SK-N-SH treated with all-trans-retinoic acid at 6 μM for 48 hours (cell line): ENCODE measurements at regions not wholly inside any gene's neighbourhood (a gene's known extent, or its start where the extent isn't known, plus 50 kb on each side); places are given as distances from the start of the nearest gene placed in this dataset.

Experiments
- ATAC-seq: fragments of 200-7000 bp; cut with Tn5 transposase; 3 replicates; pipeline ENCODE4 v1.9.1; 2020; ENCODE audit warnings: mild to moderate bottlenecking, moderate library complexity
- ARNTL ChIP-seq: fragments of 450-650 bp; formaldehyde crosslinking; IDR thresholded peaks from 2 replicates; pipeline ENCODE4 v1.5.0; 2020; ENCODE audit warnings: low read depth, mild to moderate bottlenecking, moderate library complexity, borderline replicate concordance
- BACH2 ChIP-seq: fragments of 250-450 bp; sonication (Bioruptor Pico); IDR thresholded peaks from 2 replicates; pipeline ENCODE4 v1.9.0; 2021; ENCODE audit warnings: mild to moderate bottlenecking, borderline replicate concordance
- CREB5 ChIP-seq: fragments of 250-450 bp; sonication (Bioruptor Pico); IDR thresholded peaks from 2 replicates; pipeline ENCODE4 v1.5.1; 2020; ENCODE audit warnings: low read depth, mild to moderate bottlenecking, moderate library complexity
- CSDC2 ChIP-seq: fragments of 250-450 bp; sonication (Bioruptor Pico); IDR thresholded peaks from 2 replicates; pipeline ENCODE4 v1.5.0; 2020; ENCODE audit warnings: mild to moderate bottlenecking, moderate library complexity
- CSRNP3 ChIP-seq: fragments of 250-450 bp; sonication (Bioruptor Pico); IDR thresholded peaks from 2 replicates; pipeline ENCODE4 v1.5.1; 2021; ENCODE audit warnings: mild to moderate bottlenecking, moderate library complexity
- ESRRG ChIP-seq: fragments of 250-450 bp; sonication (Bioruptor Pico); IDR thresholded peaks from 2 replicates; pipeline ENCODE4 v1.6.1; 2021; ENCODE audit warnings: mild to moderate bottlenecking
- GLIS3 ChIP-seq: fragments of 250-450 bp; sonication (Bioruptor Pico); IDR thresholded peaks from 2 replicates; pipeline ENCODE4 v1.5.0; 2020; ENCODE audit warnings: mild to moderate bottlenecking, moderate library complexity
- ISL1 ChIP-seq: fragments of 250-450 bp; sonication (Bioruptor Pico); IDR thresholded peaks from 2 replicates; pipeline ENCODE4 v2.1.2; 2022; ENCODE audit warnings: mild to moderate bottlenecking, moderate library complexity
- OSR1 ChIP-seq: fragments of 250-450 bp; sonication (Bioruptor Pico); IDR thresholded peaks from 2 replicates; pipeline ENCODE4 v1.8.0; 2022; ENCODE audit warnings: moderate library complexity, mild to moderate bottlenecking, inconsistent platforms
- RARB ChIP-seq: fragments of 250-450 bp; sonication (Bioruptor Pico); IDR thresholded peaks from 2 replicates; pipeline ENCODE4 v1.8.0; 2021; ENCODE audit warnings: mild to moderate bottlenecking, moderate library complexity
- TCF4 ChIP-seq: fragments of 250-450 bp; sonication (Bioruptor Pico); IDR thresholded peaks from 2 replicates; pipeline ENCODE4 v1.8.0; 2021; ENCODE audit warnings: mild to moderate bottlenecking, moderate library complexity, borderline replicate concordance
- TOX ChIP-seq: fragments of 250-450 bp; sonication (Bioruptor Pico); IDR thresholded peaks from 2 replicates; pipeline ENCODE4 v1.8.0; 2021; ENCODE audit warnings: mild to moderate bottlenecking, moderate library complexity, borderline replicate concordance
- ZC3H10 ChIP-seq: fragments of 250-450 bp; sonication (Bioruptor Pico); IDR thresholded peaks from 2 replicates; pipeline ENCODE4 v1.5.1; 2021; ENCODE audit warnings: mild to moderate bottlenecking, moderate library complexity
- ZFP3 ChIP-seq: fragments of 250-450 bp; sonication (Bioruptor Pico); IDR thresholded peaks from 2 replicates; pipeline ENCODE4 v1.5.0; 2020; ENCODE audit warnings: mild to moderate bottlenecking, moderate library complexity
- ZFP30 ChIP-seq: fragments of 450-650 bp; formaldehyde crosslinking; IDR thresholded peaks from 2 replicates; pipeline ENCODE4 v1.5.0; 2022; ENCODE audit warnings: mild to moderate bottlenecking, moderate library complexity
- ZNF565 ChIP-seq: fragments of 450-650 bp; formaldehyde crosslinking; conservative IDR thresholded peaks from 2 replicates; pipeline ENCODE4 v1.5.0; 2020; ENCODE audit warnings: low read depth, mild to moderate bottlenecking, moderate library complexity
- ZNF70 ChIP-seq: fragments of 450-650 bp; formaldehyde crosslinking; IDR thresholded peaks from 2 replicates; pipeline ENCODE4 v1.5.0; 2020; ENCODE audit warnings: mild to moderate bottlenecking, moderate library complexity
- ZNF8 ChIP-seq: fragments of 450-650 bp; formaldehyde crosslinking; IDR thresholded peaks from 2 replicates; pipeline ENCODE4 v1.5.0; 2020; ENCODE audit warnings: mild to moderate bottlenecking, moderate library complexity
- TF ChIP-seq, protein P1 (sequence below): fragments of 250-450 bp; sonication (Bioruptor Pico); IDR thresholded peaks from 2 replicates; pipeline ENCODE4 v1.5.0; 2020; ENCODE audit warnings: mild to moderate bottlenecking, moderate library complexity
- TF ChIP-seq, protein P2 (sequence below): fragments of 250-450 bp; sonication (Bioruptor Pico); IDR thresholded peaks from 2 replicates; pipeline ENCODE4 v1.8.0; 2020; ENCODE audit warnings: mild to moderate bottlenecking, moderate library complexity, borderline replicate concordance

DNA sequence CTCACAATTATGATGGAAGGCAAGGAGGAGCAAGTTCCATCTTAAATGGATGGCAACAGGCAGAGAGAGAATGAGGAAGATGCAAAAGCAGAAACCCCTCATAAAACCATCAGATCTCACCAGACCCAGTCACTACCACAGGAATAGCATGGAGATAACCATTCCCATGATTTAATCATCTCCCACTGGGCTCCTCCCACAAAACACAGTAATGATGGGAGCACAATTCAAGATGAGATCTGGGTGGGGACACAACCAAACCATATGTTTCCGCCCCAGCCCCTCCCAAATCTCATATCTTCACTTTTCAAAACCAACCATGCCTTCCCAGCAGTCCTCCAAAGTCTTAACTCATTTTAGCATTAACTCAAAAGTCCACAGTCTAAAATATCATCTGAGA is 304.0 kb downstream of the TUSC1 start:
- TF ChIP-seq ZNF8 (CRISPR knock-in tag): no peak
- no peak for TF ChIP-seq ZFP3 (CRISPR knock-in tag)
- TF ChIP-seq ISL1 (CRISPR knock-in tag): no peak
- TF ChIP-seq, protein P1, sequence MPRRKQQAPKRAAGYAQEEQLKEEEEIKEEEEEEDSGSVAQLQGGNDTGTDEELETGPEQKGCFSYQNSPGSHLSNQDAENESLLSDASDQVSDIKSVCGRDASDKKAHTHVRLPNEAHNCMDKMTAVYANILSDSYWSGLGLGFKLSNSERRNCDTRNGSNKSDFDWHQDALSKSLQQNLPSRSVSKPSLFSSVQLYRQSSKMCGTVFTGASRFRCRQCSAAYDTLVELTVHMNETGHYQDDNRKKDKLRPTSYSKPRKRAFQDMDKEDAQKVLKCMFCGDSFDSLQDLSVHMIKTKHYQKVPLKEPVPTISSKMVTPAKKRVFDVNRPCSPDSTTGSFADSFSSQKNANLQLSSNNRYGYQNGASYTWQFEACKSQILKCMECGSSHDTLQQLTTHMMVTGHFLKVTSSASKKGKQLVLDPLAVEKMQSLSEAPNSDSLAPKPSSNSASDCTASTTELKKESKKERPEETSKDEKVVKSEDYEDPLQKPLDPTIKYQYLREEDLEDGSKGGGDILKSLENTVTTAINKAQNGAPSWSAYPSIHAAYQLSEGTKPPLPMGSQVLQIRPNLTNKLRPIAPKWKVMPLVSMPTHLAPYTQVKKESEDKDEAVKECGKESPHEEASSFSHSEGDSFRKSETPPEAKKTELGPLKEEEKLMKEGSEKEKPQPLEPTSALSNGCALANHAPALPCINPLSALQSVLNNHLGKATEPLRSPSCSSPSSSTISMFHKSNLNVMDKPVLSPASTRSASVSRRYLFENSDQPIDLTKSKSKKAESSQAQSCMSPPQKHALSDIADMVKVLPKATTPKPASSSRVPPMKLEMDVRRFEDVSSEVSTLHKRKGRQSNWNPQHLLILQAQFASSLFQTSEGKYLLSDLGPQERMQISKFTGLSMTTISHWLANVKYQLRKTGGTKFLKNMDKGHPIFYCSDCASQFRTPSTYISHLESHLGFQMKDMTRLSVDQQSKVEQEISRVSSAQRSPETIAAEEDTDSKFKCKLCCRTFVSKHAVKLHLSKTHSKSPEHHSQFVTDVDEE (CRISPR knock-in tag): no peak
- no peak for TF ChIP-seq CREB5 (CRISPR knock-in tag)
- TF ChIP-seq GLIS3 (CRISPR knock-in tag): no peak
- no peak for TF ChIP-seq ZFP30 (CRISPR knock-in tag)
- TF ChIP-seq ESRRG (CRISPR knock-in tag): no peak
- TF ChIP-seq CSDC2 (CRISPR knock-in tag): no peak
- TF ChIP-seq BACH2 (CRISPR knock-in tag): no peak
- no peak for TF ChIP-seq RARB
- TF ChIP-seq, protein P2, sequence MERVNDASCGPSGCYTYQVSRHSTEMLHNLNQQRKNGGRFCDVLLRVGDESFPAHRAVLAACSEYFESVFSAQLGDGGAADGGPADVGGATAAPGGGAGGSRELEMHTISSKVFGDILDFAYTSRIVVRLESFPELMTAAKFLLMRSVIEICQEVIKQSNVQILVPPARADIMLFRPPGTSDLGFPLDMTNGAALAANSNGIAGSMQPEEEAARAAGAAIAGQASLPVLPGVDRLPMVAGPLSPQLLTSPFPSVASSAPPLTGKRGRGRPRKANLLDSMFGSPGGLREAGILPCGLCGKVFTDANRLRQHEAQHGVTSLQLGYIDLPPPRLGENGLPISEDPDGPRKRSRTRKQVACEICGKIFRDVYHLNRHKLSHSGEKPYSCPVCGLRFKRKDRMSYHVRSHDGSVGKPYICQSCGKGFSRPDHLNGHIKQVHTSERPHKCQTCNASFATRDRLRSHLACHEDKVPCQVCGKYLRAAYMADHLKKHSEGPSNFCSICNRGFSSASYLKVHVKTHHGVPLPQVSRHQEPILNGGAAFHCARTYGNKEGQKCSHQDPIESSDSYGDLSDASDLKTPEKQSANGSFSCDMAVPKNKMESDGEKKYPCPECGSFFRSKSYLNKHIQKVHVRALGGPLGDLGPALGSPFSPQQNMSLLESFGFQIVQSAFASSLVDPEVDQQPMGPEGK (CRISPR knock-in tag): no peak

GRCh38 chr9:25366906-25367305 is 311.3 kb downstream of the TUSC1 start:
- no peak for ATAC-seq

More for the DNA sequence above, 304.0 kb downstream of the TUSC1 start:
- no peak for ATAC-seq

GRCh38 chr9:25353783-25354182 is 324.5 kb downstream of the TUSC1 start:
- no peak for TF ChIP-seq GLIS3 (CRISPR knock-in tag)
- no peak for TF ChIP-seq ZNF70 (CRISPR knock-in tag)
- no peak for TF ChIP-seq CSRNP3 (CRISPR knock-in tag)
- TF ChIP-seq OSR1: no peak
- no peak for TF ChIP-seq ZFP3 (CRISPR knock-in tag)
- TF ChIP-seq ARNTL (CRISPR knock-in tag): no peak
- no peak for TF ChIP-seq CREB5 (CRISPR knock-in tag)
- TF ChIP-seq ZNF8 (CRISPR knock-in tag): no peak
- no peak for TF ChIP-seq BACH2 (CRISPR knock-in tag)
- TF ChIP-seq TCF4 (CRISPR knock-in tag): no peak
- TF ChIP-seq, all 23 proteins: peak for 0

More at GRCh38 chr9:25366906-25367305, 311.3 kb downstream of the TUSC1 start:
- TF ChIP-seq ZFP30 (CRISPR knock-in tag) (no peak), CSRNP3 (CRISPR knock-in tag) (no peak), BACH2 (CRISPR knock-in tag) (no peak), ZNF565 (CRISPR knock-in tag) (no peak), ZNF8 (CRISPR knock-in tag) (no peak), ZFP3 (CRISPR knock-in tag) (no peak), CSDC2 (CRISPR knock-in tag) (no peak), OSR1 (no peak), ISL1 (CRISPR knock-in tag) (no peak), TOX (CRISPR knock-in tag) (no peak), ZC3H10 (CRISPR knock-in tag) (no peak), ARNTL (CRISPR knock-in tag) (no peak), RARB (no peak)
- TF ChIP-seq, protein P2 (CRISPR knock-in tag): no peak

More at GRCh38 chr9:25353783-25354182, 324.5 kb downstream of the TUSC1 start:
- ATAC-seq: no peak
